GM18519 (cell line): ENCODE measurements at regions not wholly inside any gene's neighbourhood (a gene's known extent, or its start where the extent isn't known, plus 50 kb on each side); places are given as distances from the start of the nearest gene placed in this dataset.

ENCODE experiments used
- ATAC-seq: cut with Tn5 transposase; IDR thresholded peaks from one replicate; pipeline ENCODE4 v1.9.1; 2021; ENCODE audit warnings: mild to moderate bottlenecking, moderate library complexity; ENCODE audit not compliant: unreplicated experiment, low FRiP score

DNA sequence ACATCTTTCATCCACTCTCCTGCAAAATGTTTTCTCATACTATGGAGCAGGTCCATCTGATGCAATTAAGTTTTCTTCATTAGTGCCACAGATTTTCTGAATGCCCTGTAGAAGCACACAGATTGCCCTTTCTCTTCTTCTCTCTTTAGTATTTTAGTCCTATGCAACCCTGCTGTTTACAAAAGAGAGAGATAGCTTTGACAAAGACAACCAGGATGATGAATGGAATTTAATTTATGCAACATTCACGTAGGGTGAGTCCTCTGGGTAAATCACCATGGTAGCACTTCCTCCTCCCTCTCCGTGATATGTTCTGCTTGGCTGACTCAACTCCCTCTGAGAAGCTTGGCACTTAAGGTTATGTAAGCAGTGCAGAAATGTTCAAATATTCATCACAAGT, 400.9 kb upstream of the PDE3A start:
- ATAC-seq = no peak

DNA sequence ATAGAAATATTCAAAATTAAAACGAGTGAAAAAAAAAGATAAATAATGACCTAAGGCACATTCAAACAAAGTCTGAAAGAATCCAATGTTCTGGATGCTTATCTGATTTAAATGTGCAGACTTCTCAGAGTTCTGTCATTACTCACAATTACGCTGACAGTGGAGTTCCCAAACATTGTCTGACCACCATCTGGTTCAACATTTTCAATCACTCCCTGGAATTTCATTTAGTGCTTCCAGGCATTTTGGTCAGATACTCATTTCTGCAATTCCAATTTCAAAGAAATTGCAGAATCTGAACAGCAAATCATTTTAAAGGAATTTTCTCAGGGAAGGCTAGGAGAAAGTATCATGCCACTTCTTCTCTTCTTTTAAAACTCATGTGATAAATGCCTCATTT, 398.2 kb upstream of the PDE3A start:
- no peak for ATAC-seq

GRCh38 chr12:19970821-19971220, 397.5 kb upstream of the PDE3A start:
- ATAC-seq = no peak

- ATAC-seq = no peak
Observed at GRCh38 chr12:19971361-19972280, 396.7 kb upstream of the PDE3A start.

GRCh38 chr12:19972325-19973288, 395.7 kb upstream of the PDE3A start:
- ATAC-seq = peak; percentile 53

GRCh38 chr12:19978193-19978592, 390.1 kb upstream of the PDE3A start:
- no peak for ATAC-seq

DNA sequence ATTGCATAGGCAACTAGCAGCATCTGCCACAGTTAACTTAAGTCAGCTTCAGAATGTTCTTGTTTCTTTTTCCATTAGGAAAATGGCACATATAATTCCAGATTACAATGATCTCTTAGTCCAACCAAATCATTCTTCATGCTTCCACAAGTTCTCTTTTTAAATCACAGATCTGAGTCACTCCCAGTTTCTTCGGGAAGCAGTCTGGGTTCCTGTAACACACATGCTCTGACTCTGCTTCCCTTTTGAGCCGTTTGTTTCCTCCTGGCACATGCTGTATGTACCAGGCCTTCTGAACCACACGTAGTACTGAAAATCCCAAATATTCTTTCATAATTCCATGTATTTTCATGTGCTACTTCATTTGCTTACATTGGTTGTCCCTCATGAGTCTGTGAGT, 388.8 kb upstream of the PDE3A start:
- no peak for ATAC-seq

DNA sequence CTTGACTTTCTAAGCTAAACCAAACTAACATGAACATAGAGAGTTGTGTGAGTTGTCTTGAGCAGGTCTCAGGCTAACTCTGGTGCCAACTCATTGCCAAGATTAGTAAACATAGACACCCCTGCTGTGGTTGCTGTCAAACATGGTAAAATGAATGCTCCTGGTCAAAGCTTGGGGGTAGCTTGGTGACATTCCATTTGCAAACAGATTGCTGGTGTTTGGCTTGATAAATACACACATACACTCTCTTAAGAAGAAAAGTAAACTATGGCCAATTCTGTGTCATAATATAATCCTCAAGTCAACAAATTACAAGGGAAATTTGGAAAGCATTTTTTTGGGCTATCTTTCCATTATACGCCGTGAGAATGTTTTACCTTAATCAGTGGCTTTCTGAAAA, 386.4 kb upstream of the PDE3A start:
- no peak for ATAC-seq

- no peak for ATAC-seq
Observed at GRCh38 chr12:19988001-19988400, 380.3 kb upstream of the PDE3A start.

GRCh38 chr12:19988459-19988873, 379.9 kb upstream of the PDE3A start:
- ATAC-seq = no peak

GRCh38 chr12:19988948-19989347, 379.4 kb upstream of the PDE3A start:
- no peak for ATAC-seq

DNA sequence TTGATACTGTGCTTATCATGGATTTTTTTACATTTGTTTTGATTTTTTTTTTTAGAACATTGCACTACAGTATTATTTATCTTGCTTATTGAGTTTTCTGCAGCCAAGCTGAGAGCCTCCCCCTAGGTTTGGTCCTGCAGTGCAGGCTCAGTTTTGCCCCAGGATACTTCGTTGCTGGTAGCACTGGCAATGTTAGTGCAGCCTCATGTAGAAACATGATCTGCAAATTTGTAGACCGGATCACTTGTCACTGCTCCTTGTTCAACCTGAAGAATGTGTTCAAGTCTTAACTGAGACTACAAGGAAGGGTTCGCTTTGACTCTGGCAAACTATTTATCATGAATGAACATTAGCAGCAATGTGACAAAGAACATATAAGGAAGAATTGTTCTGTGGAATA, 377.2 kb upstream of the PDE3A start:
- ATAC-seq = no peak

GRCh38 chr12:19992311-19992710, 376.0 kb upstream of the PDE3A start:
- ATAC-seq = no peak

- no peak for ATAC-seq
Observed at GRCh38 chr12:19994968-19995367, 373.4 kb upstream of the PDE3A start.

- no peak for ATAC-seq
Observed at GRCh38 chr12:19997656-19998400, 370.5 kb upstream of the PDE3A start.

DNA sequence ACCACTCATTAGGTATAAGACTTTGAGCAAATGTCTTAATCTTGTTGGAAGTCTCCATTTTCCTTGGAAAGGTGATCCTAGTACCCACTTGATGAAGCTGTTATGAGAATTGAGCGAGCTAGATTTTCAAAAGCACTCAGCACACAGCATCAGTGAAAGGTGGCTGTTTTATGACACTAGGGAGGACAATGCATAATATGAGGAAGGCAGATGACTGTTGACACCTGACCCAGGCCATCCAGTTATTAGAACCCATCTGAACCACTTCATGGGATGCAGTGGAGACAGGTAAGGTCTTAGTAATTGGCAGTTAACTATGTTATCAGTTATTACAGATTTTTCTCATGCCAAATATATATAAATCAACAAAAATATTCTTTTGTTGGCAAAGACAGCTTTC, 369.9 kb upstream of the PDE3A start:
- ATAC-seq = no peak

DNA sequence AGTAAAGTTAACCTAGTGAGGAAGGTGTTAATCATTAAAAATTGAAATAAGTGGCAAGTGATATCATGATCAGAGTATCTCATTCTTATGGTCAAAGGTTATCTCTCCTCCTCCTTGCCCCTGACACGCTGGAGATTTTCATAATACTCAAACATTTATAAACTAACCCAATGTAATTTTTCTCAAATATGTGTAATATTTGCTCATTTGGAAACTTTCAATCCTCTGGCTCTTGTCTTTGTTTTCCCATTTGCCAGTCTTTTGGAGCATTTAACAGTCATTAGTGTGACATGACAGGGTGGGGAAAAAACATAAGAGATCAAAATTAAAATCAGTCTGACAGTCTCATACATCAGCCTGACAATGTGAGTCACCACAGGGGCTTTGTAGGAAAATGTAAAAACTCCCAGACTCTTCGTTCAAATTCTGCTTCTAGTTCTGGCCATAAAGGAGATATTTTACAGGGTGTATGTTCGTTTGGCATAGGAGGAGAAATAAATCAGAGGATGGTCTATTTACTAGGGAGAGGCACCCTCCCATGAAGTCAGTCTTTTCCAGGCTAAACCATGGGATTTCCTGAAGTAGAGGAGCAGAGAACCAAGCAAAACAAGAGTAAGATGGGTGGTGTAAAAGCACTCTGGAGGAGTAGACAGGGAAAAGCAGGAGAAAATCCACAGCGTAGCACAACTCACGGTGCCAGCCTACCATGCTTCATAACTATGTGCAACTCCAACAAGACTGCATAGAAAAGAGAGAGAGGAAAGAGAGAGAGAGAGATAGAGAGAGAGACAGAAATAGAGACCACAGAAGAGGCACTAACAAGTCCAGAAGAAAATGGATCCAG, 369.2 kb upstream of the PDE3A start:
- ATAC-seq = no peak

DNA sequence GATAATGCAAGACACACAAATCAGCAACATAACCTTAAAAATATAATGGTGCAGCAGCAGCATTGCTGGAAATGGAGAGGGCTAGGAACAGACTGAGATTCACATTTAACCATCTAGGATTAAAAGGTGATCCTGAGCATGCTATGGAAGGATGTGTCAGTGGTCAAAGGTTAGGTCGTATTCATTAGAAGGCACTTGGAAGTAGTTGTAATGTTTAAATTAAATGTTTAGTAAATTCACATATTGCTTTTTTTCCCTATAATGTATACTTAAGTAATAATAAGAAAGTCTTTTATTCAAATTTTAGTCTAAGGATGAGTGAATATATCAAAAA, 368.6 kb upstream of the PDE3A start:
- no peak for ATAC-seq

DNA sequence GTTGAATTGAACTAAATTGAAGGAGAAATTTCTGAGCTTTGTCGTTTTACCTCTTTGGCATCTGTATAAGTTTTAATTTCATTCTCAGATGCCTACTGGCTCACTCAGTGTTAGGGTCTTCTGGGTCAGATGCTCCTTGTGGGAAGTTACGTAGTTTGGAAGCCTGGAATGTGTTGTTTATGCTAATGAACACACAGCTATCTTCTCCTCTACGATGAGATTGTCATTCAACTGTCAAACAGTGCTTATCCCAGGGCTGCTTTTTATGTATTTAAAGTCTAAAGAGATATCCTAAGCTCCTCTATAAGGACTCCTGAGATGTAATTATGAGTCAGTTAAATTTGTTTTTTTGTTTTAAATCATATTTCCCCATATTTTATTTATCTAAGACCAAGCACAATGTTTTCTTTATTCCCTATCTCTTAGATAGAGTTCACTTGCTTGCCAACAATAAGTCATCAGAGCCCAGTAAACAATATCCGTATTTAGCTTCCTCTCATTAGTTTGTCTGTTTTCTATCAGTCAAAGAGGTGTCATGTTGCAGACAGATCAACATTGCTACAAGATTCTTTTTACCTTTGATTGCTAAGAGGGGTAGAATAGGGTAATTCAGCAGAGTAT, 368.0 kb upstream of the PDE3A start:
- no peak for ATAC-seq
